HG02981 (cell line): ENCODE measurements at regions not wholly inside any gene's neighbourhood (a gene's known extent, or its start where the extent isn't known, plus 50 kb on each side); places are given as distances from the start of the nearest gene placed in this dataset.
"Not testable (repeated sequence)": the region's sequence is repeated elsewhere in the genome, so short reads cannot be mapped to it uniquely, and the experiment has no call there.

Experiments
- ATAC-seq: cut with Tn5 transposase; IDR thresholded peaks from one replicate; pipeline ENCODE4 v1.9.1; 2021; ENCODE audit warnings: mild to moderate bottlenecking, moderate library complexity; ENCODE audit not compliant: unreplicated experiment

DNA sequence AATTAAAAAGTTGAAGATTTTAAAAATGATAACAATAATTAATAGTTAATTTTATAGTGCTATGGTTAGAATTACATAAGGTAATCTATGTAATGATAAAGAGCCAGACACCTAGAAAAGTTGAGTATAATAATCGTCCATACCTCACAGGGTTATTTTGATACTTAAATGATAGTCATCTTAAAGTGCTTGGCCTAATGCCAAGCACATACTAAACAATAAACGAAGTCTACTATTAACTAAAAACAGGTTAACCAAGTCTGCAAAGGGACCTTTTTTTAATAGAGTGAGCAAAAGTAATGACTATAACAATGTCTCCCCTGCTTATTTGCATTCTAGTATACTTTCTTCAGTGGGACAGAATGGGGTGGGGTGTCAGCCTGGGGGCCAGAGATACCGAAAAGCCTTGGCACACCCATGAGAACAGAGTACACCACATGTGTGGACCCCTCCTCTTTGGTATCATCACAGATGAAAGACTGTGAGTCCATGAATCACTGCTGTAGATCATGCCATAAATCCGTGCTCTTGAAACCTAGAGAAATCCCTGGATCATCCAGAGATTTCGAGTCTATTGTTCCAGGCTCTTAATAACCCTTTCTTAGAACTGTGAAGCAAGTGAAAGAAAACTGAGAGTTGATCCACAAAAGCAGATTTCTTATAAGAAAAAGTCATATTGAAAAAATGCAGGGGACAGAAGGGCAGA, 249.5 kb downstream of the PRELID2 start:
- ATAC-seq: no peak

DNA sequence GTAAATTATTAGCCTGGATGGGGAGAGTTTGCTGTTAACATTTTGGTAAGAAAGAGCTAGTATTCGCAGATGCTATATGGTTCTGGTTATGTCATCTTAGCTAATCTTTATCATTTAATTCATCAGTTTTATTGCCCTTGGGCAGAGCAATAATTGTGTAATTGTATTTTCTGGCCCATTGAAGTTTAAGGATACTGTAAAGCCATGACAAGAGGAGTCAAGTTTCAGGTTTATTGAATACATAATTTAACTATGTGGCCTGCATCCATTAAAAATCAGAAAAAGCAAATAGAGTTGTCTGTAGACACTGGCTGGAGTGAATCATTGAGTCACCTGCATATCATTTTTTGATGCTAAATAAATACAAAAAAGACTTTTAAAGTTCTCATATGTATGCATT, 255.8 kb downstream of the PRELID2 start:
- ATAC-seq: no peak

DNA sequence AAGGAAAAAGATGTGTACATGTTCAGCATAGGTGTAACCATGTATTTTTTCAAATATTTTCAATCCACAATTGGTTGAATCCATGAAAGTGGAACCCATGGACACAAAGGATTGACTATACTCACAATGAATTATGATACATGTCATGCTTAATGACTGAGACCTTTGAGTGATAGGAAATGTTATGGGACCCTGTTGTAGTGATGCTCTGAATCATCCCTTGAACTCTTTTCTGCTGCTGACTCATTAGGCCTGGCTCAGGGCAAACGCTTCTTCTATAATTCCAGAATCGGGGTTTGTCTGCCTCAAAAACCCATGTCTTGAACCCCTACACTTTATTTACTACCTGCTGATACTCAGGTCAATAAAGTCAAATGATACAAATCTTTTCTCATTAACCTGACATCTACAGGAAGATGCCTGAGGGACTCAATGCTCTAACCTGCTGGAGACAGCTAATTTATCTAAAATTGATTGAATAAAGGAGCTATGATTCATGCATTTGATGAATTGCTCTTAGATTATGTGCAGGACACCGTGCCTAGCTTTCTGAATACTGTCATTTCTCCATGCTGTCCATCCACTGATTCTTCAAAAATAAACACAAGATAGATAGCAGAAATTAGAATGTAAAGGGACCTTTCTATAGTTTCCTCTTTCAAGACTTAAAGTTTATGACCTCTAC, 260.1 kb downstream of the PRELID2 start:
- no peak for ATAC-seq

DNA sequence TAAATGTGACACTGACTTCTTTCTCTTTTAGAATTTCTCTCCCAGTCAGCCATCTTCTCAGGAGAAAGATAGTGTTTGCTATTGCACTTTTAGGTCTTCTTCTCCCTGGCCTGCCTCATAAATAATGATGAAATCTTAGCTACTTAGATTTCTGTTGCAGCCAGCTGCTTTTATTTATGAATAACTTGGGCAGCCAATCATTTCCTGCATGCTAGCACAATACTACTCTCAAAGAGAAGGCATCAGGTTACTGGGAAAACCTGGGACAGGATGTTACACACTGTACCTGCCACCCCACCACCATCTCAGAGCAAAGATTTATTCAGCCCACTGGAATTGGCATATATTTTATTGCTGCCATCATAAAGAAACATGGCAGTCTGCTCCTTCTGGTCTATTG, 266.6 kb downstream of the PRELID2 start:
- ATAC-seq: no peak

DNA sequence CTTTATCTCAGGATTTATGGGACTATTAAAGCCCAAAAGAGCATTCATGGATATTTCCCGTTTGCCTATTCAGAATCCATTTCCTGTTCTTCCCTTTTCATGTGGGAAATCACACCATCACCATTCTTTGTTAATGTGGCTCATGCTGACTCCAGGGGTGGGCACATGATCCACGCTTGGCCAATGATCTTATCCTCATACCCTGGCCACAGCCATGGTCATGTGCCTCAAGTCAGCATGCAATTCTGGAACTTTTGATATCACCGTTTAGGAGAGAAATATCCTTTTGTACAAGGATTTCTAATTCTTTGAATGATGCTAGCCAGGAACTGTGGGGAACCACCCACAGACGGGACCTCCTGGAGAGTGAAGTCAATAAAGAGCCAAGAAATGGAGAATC, 272.2 kb downstream of the PRELID2 start:
- ATAC-seq: no peak

DNA sequence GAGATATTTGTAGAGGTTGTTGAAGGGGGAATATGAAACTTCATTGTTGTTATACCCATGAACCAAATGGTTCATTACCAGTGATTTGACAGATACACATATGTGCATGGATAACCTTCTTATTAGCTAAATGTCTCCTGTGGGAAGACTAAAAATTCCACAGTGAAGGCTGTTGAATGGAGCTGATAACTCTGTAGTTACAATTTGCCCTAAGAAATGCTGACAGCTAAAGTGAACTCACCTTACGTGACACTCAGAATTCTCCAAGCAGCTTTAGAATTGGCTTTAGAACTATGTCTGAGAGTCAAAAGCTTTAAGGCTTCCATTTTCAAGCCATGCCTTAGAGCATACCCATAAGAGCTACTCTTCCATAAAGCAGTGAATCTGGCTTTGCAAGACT, 276.9 kb downstream of the PRELID2 start:
- no peak for ATAC-seq

DNA sequence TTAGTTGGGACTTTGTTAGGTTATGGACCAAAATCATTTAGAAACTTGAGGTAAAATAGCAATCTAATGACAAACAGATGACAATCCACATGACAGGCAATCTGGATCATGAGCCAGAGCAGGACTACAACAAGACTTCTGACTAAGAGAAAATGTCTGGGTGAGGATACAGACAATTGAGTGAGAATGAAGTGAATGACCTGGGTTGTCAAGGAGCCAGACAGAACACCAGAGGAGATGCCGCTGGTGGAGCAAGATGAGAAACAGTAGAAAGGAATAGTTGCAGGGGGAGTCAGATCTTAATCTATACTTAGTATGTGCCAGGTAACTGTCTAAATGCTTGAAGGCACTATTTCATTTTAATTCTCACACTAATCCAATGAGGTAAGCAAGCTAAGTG, 277.8 kb downstream of the PRELID2 start:
- no peak for ATAC-seq

DNA sequence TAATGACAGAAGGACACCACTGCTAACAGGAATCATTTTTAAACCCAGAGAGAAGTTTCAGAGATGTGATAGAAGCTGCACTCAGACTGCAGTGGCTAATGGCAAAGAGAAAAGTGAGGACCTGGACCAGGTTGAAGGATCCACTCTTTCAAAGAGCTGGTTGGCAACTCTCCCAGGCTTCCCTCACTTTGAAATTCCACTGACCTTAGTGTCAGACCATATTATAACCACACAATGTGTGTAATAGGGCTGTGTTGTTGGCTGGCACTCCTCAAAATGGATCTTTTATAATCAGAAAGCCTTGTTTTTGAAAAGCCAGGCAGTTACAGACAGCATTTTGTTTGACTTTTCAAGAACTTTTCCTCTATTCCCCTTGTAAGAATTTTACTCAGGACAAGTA, 280.7 kb downstream of the PRELID2 start:
- ATAC-seq: no peak

DNA sequence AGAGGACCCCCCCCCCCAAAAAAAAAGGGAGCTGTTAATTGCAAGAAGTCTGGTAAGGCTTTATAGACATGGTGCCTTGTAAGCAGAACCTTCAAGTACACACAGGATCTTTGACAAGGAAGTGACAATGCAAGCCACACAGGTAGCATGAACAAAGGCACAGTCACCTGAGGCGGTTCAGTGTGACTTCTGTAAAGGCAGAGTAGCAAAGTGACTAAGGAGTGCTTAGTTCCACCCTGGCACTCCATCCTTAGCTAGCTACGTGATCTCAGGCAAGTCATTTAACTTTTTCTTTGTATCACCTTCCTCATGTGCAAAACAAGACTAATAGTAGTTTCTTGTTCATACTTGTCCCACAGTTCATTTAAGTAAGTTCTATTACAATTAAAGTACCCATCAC, 282.0 kb downstream of the PRELID2 start:
- no peak for ATAC-seq

DNA sequence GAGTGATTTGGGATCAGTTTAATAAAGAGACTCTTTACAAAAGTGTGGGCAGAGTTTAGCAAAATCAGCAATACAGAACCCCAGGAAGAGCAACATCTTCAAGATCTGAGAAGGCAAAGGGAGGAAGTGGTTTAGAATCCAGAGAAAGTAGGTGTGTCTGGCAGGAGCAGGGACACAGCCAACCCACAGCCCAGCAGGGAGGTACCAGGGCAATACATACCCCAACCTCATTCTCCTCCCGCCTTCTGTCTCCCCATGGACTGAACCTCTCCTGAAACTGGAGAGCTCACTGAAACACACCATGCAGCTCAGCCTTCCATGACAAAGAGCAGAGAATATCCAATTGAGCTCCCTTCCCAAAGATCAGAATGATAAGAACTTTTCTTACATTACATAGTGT, 283.4 kb downstream of the PRELID2 start:
- ATAC-seq: no peak

DNA sequence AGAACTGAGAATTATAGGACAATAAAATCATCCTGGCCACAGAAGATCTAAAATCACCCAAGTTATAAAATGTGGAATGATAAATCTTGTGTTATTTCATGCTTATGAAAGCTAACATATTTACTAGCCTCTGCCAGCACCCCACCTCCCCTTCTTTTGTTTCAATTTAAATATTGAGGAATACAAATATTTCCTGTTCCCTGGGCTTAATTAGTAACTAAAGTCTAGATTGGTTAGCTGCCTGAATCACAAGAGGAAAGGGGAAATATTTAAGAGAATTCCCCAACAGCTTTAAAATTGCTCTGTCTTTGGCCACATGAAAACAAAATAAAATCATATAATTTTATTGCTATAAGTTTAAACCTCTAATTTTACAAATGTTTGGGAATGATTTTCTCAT, 287.0 kb downstream of the PRELID2 start:
- no peak for ATAC-seq

DNA sequence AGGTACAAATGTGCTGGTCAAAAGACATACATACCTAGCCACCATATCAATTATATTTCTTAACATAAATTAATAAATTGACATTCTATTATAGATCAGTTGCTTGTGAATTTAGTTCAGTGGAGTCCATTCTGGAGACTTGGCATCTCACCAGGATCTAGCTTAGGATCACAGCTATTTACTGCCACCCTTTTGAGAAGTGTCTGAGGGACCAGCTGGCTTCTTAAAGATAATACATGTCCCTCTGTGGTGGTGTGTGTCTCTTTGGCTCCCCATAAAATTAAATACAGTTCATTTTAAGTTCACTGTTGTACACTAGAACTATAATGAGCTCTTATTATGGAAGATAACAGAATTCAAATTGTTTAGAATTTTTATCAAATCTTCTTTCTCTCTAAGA, 290.7 kb downstream of the PRELID2 start:
- no peak for ATAC-seq

DNA sequence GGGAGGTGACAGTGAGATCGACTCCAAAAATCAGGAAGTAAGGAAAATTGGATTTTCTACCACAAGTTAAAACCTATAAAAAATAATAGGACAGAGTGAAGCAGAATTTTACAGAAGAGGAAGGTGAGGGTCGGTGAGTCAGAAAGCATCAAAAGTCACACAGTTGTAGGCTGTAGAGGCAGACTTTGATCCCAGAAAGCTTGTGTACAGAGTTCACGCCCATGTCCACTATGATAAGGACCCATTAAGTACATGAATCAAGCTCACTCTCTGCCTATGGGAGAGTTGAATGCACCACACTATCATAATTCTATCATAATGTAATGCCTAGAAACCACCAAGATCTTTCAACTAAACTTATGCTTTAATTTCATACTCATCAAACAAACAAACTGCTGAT, 291.2 kb downstream of the PRELID2 start:
- ATAC-seq: no peak

DNA sequence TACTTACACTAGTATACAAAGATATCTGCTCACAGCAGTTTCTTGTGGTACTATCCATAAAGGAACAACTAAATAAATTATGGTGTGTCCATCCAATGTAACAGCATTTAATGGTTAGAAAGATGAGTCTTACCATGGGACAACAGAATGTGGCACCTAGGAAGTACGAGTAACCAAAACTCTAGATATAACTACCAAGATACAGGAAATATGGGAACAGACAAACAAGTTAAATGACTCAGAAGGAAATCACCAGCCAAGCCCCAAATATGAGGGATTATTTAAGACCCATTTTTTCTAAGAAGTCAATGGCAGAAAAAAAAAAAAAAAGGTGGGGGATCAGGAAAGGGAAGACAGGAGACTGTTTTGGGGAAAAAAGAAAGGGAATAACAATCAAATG, 294.8 kb downstream of the PRELID2 start:
- no peak for ATAC-seq

DNA sequence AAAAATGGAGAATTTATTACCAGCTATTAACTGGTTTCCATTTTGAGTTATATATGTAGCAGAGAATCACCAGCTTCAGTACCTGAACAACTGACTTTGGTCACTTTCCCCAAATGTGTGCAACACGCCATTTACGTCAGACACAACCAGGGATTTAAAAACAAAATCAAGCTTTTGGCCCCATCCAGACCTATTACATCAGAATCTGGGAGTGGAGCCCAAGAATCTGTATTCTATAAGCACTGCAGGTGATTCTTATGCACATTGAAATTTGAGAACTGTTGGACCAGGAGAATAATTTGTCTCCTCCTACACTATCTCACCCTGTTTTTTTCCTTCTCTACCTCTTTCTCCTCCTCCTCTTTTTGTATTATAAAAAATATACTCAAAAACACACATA, 295.9 kb downstream of the PRELID2 start:
- no peak for ATAC-seq

DNA sequence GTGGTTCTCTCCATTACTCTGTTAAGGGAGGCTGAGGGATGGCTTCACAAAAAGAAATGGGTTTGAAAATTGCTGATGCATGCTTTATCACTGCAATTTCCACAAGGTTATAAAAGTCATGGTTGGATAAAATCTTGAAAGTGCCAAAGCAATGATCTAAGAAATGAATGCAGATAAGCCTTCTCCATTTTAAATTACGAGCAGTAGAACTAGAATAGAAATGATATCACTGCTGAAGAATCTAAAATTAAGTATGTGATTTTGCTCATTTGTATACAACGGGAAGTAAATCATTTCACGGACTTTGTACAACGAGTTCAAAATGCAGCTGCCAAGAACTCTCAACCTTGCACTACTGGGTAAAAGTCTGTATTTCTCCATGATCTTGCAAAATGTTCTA, 299.0 kb downstream of the PRELID2 start:
- no peak for ATAC-seq

DNA sequence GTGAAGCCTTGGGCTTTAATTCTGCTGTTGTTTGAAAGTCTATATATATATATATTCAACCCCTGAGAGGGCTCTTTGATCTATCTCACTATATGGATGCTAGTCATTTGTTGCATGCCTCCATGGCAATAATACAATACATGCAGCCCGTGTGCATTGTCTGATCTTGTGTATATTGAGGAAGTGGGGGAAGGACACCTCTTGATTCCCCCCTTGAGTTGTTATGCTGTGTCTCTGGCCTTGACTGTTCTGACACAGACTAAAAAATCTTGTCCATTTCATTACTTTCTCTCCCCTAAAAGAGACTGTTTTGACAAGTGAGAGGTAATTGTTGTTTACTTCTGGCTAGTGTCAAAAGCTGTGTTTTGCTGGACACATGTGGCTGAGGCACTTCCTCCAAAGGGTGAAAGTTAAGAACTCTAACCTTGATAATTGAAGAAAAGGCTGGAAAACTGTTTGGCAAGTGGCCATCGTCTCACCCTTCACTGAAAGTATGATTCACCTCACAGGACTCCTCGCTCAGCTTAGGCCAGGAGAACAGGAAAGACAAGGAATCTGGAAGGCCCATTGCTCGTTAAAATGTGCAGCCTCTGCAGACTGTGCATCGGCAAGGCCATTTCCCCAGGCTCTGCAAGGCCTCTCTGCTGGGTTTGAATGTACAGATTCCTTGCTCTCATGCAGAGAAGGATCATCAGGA, 304.0 kb downstream of the PRELID2 start:
- no peak for ATAC-seq

DNA sequence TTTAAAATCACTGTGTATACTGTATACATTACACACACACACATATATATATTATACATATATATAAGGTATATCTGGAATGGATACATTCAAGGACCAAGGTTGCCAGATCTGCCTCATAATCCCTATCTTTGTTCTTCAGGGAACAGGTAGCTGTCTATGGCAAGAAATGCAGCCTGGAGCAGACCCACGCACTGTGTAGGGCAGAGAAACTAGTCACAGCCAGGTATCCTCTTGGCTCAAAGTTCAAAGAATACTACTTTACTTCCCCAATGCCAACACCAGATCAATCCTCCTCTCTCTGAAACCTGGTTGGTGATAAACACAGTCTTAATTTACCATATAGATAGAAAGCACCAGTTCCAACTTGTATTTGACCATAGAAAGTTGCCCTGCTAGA, 313.6 kb downstream of the PRELID2 start:
- ATAC-seq: no peak

DNA sequence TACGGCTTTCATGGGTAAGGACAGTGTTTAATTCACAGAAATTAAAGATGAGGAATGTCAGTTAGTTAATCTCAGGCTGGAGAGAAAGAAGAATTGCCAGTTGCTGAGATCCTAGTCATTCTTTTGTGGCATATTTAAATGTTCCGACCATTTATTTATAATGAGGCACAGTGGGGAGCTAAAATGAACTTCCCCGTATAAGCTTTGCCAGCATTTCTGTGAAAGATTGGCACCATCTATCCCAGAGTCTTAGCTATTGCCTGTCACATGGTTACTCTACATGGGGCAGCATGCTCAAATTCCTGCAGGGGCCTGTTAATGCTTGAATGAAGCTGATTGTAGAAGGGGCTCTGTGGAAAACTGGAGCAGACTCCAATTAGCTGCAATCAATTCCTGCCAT, 314.1 kb downstream of the PRELID2 start:
- no peak for ATAC-seq

DNA sequence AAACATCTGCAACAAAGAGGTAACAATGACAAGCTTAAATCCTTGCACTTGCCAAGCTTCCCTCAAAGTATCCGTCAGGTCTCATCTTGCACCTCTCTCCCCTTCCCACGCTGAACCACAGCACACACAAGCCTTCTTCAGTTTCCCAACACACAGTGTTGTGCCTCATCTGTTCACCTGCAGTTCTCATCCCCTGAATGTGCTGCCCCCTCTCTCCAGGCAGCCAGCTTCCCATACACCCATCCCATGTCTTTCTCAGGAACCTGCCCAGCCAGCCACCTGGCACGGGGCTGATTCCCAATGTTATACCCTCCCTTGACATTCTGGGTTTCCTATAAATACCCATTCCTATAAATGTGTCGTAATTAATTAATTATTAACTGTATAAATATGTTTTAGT, 314.8 kb downstream of the PRELID2 start:
- no peak for ATAC-seq

DNA sequence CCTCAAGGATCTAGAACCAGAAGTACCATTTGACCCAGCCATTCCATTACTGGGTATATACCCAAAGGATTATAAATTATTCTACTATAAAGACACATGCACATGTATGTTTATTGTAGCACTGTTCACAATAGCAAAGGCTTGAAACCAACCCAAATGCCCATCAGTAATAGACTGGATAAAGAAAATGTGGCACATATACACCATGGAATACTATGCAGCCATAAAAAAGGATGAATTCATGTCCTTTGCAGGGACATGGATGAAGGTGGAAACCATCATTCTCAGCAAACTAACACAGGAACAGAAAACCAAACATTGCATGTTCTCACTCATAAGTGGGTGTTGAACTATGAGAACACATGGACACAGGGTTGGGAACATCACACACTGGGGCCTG, 317.6 kb downstream of the PRELID2 start:
- not testable (repeated sequence) for ATAC-seq

DNA sequence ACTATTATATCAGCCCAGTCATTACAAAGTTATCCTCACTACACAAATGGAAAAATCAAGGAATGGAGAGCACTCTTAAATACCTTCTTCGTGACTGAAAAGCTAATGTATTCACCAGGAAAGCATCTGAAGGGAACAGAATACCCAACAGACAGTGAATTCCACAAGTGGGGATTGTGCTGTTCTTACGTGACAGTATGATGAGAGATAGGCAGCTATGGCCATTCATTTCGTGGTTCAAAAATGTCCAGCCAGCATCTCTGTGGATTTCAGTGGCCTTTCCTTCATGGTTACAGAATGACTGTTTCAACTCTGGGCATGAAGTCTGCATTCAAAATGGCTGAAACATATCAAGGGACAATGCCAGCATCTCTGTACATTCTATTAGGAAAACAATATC, 323.8 kb downstream of the PRELID2 start:
- no peak for ATAC-seq
